HG03558 (cell line): ENCODE measurements at regions not wholly inside any gene's neighbourhood (a gene's known extent, or its start where the extent isn't known, plus 50 kb on each side); places are given as distances from the start of the nearest gene placed in this dataset.

ENCODE experiments used
- ATAC-seq: cut with Tn5 transposase; IDR thresholded peaks from one replicate; pipeline ENCODE4 v1.9.1; 2021; ENCODE audit warnings: moderate number of reproducible peaks; ENCODE audit not compliant: unreplicated experiment; ENCODE audit errors: extremely low read depth

DNA sequence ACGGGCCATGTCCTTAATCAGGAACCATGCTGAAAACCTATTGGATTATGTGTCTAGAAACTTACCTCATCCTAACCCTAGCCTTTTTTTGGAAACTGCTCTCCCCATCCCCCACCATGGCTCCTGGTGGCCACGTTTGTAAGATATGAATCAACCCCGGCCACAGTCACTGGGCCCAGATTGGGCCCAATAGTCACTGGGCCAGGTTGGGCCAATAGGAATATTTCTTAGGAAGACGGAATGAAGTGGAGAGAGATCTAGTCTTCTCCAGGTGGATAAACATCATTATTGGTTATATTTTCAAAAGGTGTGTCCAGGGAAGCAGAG is 468.7 kb downstream of the ARHGEF28 start:
- ATAC-seq = no peak

DNA sequence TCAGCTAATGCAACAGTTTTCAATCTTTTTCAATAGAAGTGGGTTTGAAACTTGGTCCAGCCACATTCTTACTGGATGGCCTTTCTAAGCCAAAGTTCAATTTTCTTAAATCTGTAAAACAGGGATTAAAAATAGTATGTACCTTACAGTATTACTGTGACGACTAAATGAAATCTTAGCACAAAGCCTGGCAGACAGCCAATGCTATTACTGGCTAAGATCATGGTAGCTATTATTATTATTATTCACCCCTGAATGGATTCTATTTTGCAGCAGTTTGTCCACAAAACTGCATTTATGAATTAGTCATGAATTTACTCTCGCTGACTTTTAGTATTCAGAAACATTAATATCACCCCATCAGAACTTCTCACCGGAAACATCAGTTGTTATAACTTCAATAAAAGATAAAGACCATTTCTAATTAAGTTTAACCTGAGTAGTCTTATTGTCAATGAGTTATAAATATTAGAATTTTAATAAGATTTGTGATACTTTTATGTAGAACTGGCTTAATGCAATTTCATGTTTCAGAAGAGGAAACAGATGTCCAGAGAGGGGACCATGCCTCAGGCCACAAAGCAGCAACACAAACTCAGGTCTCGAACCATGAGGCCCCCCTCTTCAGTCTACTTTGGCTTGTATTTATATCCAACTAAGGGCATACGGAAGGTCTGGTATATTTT is 468.2 kb downstream of the ARHGEF28 start:
- no peak for ATAC-seq

GRCh38 chr5:74093561-74093960 is 467.6 kb downstream of the ARHGEF28 start:
- ATAC-seq = no peak

GRCh38 chr5:74092766-74093165 is 466.8 kb downstream of the ARHGEF28 start:
- ATAC-seq = no peak

GRCh38 chr5:74085782-74086181 is 459.8 kb downstream of the ARHGEF28 start:
- ATAC-seq = no peak

- ATAC-seq = no peak
These were observed 459.2 kb downstream of the ARHGEF28 start for GRCh38 chr5:74085186-74085585.

- no peak for ATAC-seq
These were observed 457.2 kb downstream of the ARHGEF28 start for GRCh38 chr5:74083096-74083791.

DNA sequence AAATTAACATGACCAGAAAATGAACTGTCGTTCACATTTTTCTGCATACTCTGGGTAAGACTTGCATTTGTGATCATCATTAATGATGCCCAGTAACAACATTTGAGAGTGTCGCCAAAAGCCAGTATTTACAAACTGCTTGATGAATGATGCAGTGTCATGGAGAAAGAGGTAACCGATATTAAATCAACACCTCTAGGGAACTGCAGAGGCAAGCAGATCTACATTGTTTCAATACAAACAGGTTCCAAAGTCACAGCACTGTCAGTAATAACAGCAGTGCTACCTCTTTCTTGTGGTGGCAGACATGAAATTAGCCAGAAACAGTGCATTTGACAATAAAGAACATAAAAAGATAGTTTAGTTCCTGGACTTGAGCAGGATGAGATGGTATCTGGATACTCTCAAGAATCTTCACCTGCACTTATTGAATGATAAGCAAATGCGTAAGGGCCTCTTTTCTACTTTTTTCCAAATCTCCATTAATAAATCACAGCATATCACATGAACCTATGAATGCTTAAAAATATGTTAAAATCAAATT is 456.6 kb downstream of the ARHGEF28 start:
- ATAC-seq = no peak

GRCh38 chr5:74081126-74081525 is 455.1 kb downstream of the ARHGEF28 start:
- no peak for ATAC-seq

- ATAC-seq = no peak
These were observed 454.1 kb downstream of the ARHGEF28 start for GRCh38 chr5:74079971-74080556.

- ATAC-seq = no peak
These were observed 449.8 kb downstream of the ARHGEF28 start for GRCh38 chr5:74075501-74076484.

GRCh38 chr5:74074111-74074510 is 448.1 kb downstream of the ARHGEF28 start:
- no peak for ATAC-seq

GRCh38 chr5:74073257-74073656 is 447.3 kb downstream of the ARHGEF28 start:
- no peak for ATAC-seq

GRCh38 chr5:74072646-74073045 is 446.6 kb downstream of the ARHGEF28 start:
- ATAC-seq = no peak

DNA sequence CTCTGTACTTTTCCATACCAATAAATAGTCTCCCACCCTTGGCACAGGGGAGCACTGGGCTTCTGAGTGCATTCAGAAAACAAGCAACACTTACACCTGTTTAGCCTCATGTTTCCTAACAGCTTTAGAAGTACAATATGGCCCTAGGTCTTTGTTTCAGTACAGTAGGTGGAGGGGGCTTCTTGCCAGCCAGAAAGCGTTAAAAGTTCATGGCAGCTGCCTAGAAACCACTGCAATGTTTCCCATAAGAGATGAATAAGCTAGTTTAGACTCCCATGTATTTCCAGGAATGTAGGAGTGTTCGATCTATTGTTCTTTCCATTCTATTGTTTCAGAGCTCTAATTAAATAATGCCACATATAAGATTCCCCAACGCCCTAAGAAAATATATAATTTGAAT is 444.8 kb downstream of the ARHGEF28 start:
- no peak for ATAC-seq

DNA sequence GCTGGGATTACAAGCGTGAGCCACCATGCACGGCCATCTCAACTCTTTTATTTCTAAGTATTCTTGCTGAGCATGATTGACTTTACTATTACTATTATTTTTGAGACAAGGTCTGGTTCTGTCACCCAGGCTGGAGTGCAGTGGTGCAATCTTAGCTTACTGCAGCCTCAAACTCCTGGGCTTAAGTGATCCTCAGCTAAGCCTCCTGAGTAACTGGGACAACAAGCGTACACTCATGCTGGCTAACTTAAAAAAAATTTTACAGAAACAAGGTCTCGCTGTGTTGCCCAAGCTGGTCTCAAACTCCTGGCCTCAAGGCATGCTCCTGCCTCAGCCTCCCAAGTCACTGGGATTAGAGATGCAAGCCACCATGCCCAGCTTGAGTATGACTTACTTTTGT is 443.7 kb downstream of the ARHGEF28 start:
- ATAC-seq = no peak

DNA sequence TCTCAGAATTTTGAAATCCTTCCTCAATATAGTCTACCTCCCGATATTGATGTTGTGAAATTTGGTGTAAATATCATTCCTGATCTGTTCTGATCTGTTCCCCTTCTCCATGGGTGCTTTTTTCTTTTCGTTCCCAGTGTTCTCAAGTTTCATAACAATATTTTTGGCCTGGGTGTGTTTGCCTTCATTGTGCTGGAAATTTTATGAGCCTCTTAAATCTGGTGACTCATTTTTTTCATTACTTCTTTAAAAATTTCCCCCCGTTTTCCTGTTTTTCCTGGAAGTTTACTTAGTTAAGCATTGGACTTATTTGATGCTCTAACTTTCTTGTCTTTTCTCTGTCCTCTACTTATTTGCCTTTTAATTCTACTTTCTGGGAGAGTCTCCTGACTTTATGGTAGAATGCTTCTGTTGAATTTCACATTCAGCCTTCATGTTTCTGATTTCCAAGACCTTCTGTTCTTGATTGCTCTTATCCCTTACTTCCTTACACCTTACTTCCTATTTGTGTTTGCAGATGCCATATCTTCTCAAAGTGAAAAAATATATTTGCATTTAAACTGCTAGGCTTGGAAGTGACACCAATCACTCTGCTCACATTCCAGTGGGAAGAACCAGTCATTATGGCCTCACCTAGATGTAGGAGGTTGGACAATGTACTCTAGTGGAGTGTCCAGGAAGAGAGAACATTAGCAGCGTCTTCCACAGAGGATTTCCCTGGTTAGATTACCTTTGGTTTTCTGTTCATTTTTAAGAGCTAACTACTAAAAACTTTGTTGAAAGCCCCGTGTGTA is 441.9 kb downstream of the ARHGEF28 start:
- ATAC-seq = no peak

- ATAC-seq = no peak
These were observed 438.9 kb downstream of the ARHGEF28 start for GRCh38 chr5:74064911-74065310.

- ATAC-seq = no peak
These were observed 438.2 kb downstream of the ARHGEF28 start for GRCh38 chr5:74064225-74064624.

DNA sequence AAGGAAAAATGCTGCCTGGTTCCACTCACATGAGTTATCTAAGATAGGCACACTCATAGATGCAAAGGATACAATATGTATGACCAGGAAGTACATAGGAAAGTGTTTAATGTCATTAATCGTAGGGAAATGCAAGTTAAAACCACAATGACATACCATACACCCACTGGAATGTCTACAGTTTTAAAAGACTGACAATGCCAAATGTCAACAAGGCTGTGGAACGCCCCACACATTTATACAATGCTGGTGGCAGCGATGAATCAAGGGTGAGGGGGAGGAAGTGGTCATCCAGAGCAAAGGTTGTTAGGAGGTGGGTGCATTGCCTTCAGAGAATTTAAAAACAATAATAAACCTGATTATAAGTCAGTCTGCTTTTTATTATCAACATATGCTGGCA is 437.8 kb downstream of the ARHGEF28 start:
- no peak for ATAC-seq
